IPS-20b (cell line): ENCODE measurements at regions not wholly inside any gene's neighbourhood (a gene's known extent, or its start where the extent isn't known, plus 50 kb on each side); places are given as distances from the start of the nearest gene placed in this dataset.

ENCODE experiments used
- H3K27ac ChIP-seq: one replicate; pipeline ENCODE4 v1.5.1; 2013; ENCODE audit warnings: low read length
- H3K27me3 ChIP-seq: 2 replicates; pipeline ENCODE4 v1.6.1; 2013; ENCODE audit warnings: mild to moderate bottlenecking, low read length, inconsistent platforms; ENCODE audit not compliant: insufficient read depth
- H3K36me3 ChIP-seq: 2 replicates; pipeline ENCODE4 v1.6.1; 2013; ENCODE audit warnings: low read depth, mild to moderate bottlenecking, inconsistent platforms, low read length, moderate library complexity; ENCODE audit not compliant: insufficient read depth
- H3K4me1 ChIP-seq: 2 replicates; pipeline ENCODE4 v1.6.1; 2013; ENCODE audit warnings: mild to moderate bottlenecking, control low read depth, inconsistent platforms, low read length, moderate library complexity; ENCODE audit not compliant: insufficient read depth
- H3K4me3 ChIP-seq: 2 replicates; pipeline ENCODE4 v1.5.1; 2013; ENCODE audit warnings: mild to moderate bottlenecking, low read length, inconsistent platforms
- H3K9ac ChIP-seq: 2 replicates; pipeline ENCODE4 v1.6.1; 2013; ENCODE audit warnings: low read depth, mild to moderate bottlenecking, inconsistent platforms, low read length, moderate library complexity
- H3K9me3 ChIP-seq: 2 replicates; pipeline ENCODE4 v1.6.1; 2013; ENCODE audit warnings: mild to moderate bottlenecking, low read depth, low read length, inconsistent platforms; ENCODE audit not compliant: insufficient read depth

GRCh38 chr21:22444990-22445389 lies 1446.8 kb downstream of the NCAM2 start:
- Histone ChIP-seq H3K36me3 (no peaks in the 10 kb centered on the region), H3K4me1 (no peaks in the 10 kb centered on the region), H3K4me3 (no peak overlapping the region), H3K9me3 (no peaks in the 10 kb centered on the region), H3K9ac (no peak overlapping the region), H3K27ac (no peak overlapping the region), H3K27me3 (no peaks in the 10 kb centered on the region)

- H3K27ac ChIP-seq = no peak overlapping the region
- H3K9ac ChIP-seq = no peak overlapping the region
- no peaks in the 10 kb centered on the region for H3K36me3 ChIP-seq
Measured at GRCh38 chr21:22450507-22450906, 1452.3 kb downstream of the NCAM2 start.

GRCh38 chr21:22456241-22456640 lies 1458.0 kb downstream of the NCAM2 start:
- H3K4me1 ChIP-seq = no peaks in the 10 kb centered on the region
- no peak overlapping the region for H3K9ac ChIP-seq
- H3K9me3 ChIP-seq = no peaks in the 10 kb centered on the region
- H3K27me3 ChIP-seq = no peaks in the 10 kb centered on the region
- no peak overlapping the region for H3K4me3 ChIP-seq
- H3K36me3 ChIP-seq = no peaks in the 10 kb centered on the region
- H3K27ac ChIP-seq = no peak overlapping the region

More at GRCh38 chr21:22450507-22450906, 1452.3 kb downstream of the NCAM2 start:
- Histone ChIP-seq H3K9me3 (no peaks in the 10 kb centered on the region), H3K4me3 (no peak overlapping the region), H3K27me3 (no peaks in the 10 kb centered on the region), H3K4me1 (no peaks in the 10 kb centered on the region)

GRCh38 chr21:22468893-22469292 lies 1470.7 kb downstream of the NCAM2 start:
- no peaks in the 10 kb centered on the region for H3K36me3 ChIP-seq
- no peaks in the 10 kb centered on the region for H3K4me1 ChIP-seq
- H3K27me3 ChIP-seq = no peaks in the 10 kb centered on the region
- no peak overlapping the region for H3K27ac ChIP-seq
- H3K9me3 ChIP-seq = no peaks in the 10 kb centered on the region
- no peak overlapping the region for H3K9ac ChIP-seq
- H3K4me3 ChIP-seq = no peak overlapping the region

DNA sequence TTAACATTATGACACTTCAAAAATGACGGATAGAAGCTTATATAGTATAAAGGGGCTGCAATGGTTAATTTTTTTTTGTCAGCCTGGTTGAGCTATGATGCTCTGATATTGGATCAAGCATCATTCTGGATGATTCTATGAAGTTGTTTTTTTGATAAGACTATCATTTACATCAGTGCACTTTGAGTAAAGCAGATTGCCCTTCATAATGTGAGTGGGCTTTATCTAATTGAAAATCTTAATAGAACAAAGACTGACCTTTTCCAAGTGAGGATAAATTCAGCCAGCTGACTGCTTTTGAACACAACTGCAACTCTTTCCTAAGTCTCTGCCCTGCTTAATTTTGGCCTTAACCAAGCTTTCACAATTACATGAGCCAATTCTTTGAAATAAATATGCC lies 1476.2 kb downstream of the NCAM2 start:
- H3K9me3 ChIP-seq = no peaks in the 10 kb centered on the region
- no peak overlapping the region for H3K9ac ChIP-seq
- H3K27me3 ChIP-seq = no peaks in the 10 kb centered on the region
- no peaks in the 10 kb centered on the region for H3K4me1 ChIP-seq
- no peak overlapping the region for H3K4me3 ChIP-seq
- no peaks in the 10 kb centered on the region for H3K36me3 ChIP-seq
- H3K27ac ChIP-seq = no peak overlapping the region

- H3K27me3 ChIP-seq = no peaks in the 10 kb centered on the region
- H3K27ac ChIP-seq = no peak overlapping the region
- H3K9ac ChIP-seq = no peak overlapping the region
- H3K9me3 ChIP-seq = no peaks in the 10 kb centered on the region
- H3K4me3 ChIP-seq = no peak overlapping the region
- no peaks in the 10 kb centered on the region for H3K4me1 ChIP-seq
- H3K36me3 ChIP-seq = no peaks in the 10 kb centered on the region
Measured at GRCh38 chr21:22476214-22476613, 1478.0 kb downstream of the NCAM2 start.

- Histone ChIP-seq H3K4me1 (no peaks in the 10 kb centered on the region), H3K9me3 (no peaks in the 10 kb centered on the region)
Measured at GRCh38 chr21:22476726-22477646, 1478.8 kb downstream of the NCAM2 start.

GRCh38 chr21:22490049-22490448 lies 1491.8 kb downstream of the NCAM2 start:
- no peak overlapping the region for H3K9ac ChIP-seq
- H3K4me3 ChIP-seq = no peak overlapping the region

More at GRCh38 chr21:22476726-22477646, 1478.8 kb downstream of the NCAM2 start:
- Histone ChIP-seq H3K27ac (no peak overlapping the region), H3K4me3 (no peak overlapping the region), H3K9ac (no peak overlapping the region), H3K36me3 (no peaks in the 10 kb centered on the region), H3K27me3 (no peaks in the 10 kb centered on the region)

DNA sequence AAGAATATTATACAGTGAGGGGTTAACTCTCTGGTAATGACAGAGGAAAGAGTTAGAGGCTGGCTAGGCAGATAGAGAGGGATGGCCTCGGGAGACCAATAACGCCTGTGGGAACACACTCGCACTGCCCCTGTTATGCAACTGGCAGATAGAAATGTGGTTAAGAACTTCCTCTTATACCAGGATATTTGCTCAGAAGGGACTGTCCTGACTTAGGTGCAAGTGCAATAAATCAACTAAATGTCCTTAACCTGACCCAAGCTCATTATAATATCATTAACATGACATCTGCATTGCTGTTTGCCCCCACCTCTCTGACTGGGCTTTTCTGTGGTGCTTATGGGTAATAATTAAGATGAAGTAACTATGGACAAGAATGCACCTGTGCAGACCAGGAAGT lies 1518.0 kb downstream of the NCAM2 start:
- Histone ChIP-seq H3K4me3 (no peak overlapping the region), H3K36me3 (no peaks in the 10 kb centered on the region), H3K9me3 (no peaks in the 10 kb centered on the region), H3K9ac (no peak overlapping the region), H3K27ac (no peak overlapping the region), H3K27me3 (no peaks in the 10 kb centered on the region), H3K4me1 (no peaks in the 10 kb centered on the region; the same call in 1 of the 2 replicates)

More at GRCh38 chr21:22490049-22490448, 1491.8 kb downstream of the NCAM2 start:
- Histone ChIP-seq H3K27me3 (no peaks in the 10 kb centered on the region), H3K36me3 (no peaks in the 10 kb centered on the region), H3K9me3 (no peaks in the 10 kb centered on the region), H3K27ac (no peak overlapping the region), H3K4me1 (no peaks in the 10 kb centered on the region)

DNA sequence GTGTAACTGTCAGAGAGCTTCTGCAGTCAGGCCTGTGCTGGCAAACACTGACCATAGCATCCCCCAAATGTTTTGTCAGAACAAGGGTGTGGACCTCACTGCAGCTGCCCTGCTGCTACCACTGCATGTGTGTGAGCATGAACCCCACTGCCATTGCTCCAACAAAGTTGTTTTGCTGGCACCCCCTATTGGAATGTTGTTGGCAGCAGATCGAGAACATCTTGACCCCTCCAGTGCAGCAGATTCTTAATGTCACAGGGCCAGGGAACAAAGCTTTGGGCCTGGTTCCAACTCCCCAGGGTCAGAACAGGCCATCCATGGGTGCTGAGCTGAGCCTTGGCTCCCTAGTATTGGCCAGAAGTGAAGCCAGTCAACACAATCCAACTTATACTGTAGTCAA lies 1537.4 kb downstream of the NCAM2 start:
- H3K9me3 ChIP-seq = peaks cover 15% of the 10 kb centered on the region
- no peaks in the 10 kb centered on the region for H3K36me3 ChIP-seq
- no peak overlapping the region for H3K27ac ChIP-seq
- no peak overlapping the region for H3K9ac ChIP-seq
- H3K4me1 ChIP-seq = no peaks in the 10 kb centered on the region
- no peaks in the 10 kb centered on the region for H3K27me3 ChIP-seq
- no peak overlapping the region for H3K4me3 ChIP-seq

GRCh38 chr21:22536509-22536908 lies 1538.3 kb downstream of the NCAM2 start:
- H3K4me1 ChIP-seq = no peaks in the 10 kb centered on the region
- H3K27me3 ChIP-seq = no peaks in the 10 kb centered on the region
- no peaks in the 10 kb centered on the region for H3K36me3 ChIP-seq
- no peak overlapping the region for H3K9ac ChIP-seq
- H3K27ac ChIP-seq = no peak overlapping the region
- H3K4me3 ChIP-seq = no peak overlapping the region
- peaks cover 17% of the 10 kb centered on the region for H3K9me3 ChIP-seq

- no peak overlapping the region for H3K9ac ChIP-seq
- H3K4me1 ChIP-seq = no peaks in the 10 kb centered on the region
- no peak overlapping the region for H3K4me3 ChIP-seq
- H3K27me3 ChIP-seq = no peaks in the 10 kb centered on the region
- H3K27ac ChIP-seq = no peak overlapping the region
- H3K36me3 ChIP-seq = no peaks in the 10 kb centered on the region
- H3K9me3 ChIP-seq = peaks cover 8% of the 10 kb centered on the region
Measured at GRCh38 chr21:22544747-22545146, 1546.5 kb downstream of the NCAM2 start.
